Sciatic nerve (tissue), 2 donors: ENCODE measurements at regions not wholly inside any gene's neighbourhood (a gene's known extent, or its start where the extent isn't known, plus 50 kb on each side); places are given as distances from the start of the nearest gene placed in this dataset.
"Not testable (repeated sequence)": the region's sequence is repeated elsewhere in the genome, so short reads cannot be mapped to it uniquely, and the experiment has no call there.

Experiments used
- ATAC-seq: fragments of 200-7000 bp; cut with Tn5 transposase; one replicate; pipeline ENCODE4 v1.9.1; 2020; ENCODE audit warnings: mild to moderate bottlenecking, moderate library complexity
- DNase-seq: peaks from one replicate; pipeline ENCODE4 v3.0.0-alpha.2; 2020; ENCODE audit warnings: low spot score
- intact Hi-C: fragments of 100-400 bp; cut with DNase I; formaldehyde crosslinking; loops from one replicate; pipeline ENCODE4 v1.14.2; 2022
- donor health status: DM: no; HTN: no; CAD: no.
- donor health status: DM: no; HTN: no; CAD: no.

- ATAC-seq (no peak), DNase-seq (no peak)
- intact Hi-C loops, result no loop called here
Measured at GRCh38 chr1:117699953-117700352, 94.1 kb downstream of the TENT5C start.

- DNase-seq (no peak), ATAC-seq (no peak)
- intact Hi-C loops, result no loop called here
Measured at GRCh38 chr1:117702654-117703053, 96.8 kb downstream of the TENT5C start.

DNA sequence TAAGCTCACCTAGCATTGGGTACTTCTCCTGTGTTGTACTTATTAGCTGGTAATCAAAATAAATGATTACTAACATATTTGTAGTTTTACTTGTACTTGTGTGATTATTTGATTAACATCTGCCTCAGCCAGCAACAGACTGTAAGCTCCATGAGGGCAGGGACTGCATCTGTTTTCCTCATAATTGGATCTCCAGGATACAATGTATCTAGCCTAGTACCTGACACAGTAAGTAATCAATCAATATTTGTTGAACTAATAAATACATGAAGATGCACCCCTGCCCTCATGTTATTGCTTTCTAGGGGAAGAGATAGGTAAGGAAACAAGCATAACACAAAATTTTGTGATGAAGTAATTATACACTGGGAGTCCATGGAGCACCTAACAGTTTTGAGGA is 101.5 kb downstream of the TENT5C start:
- intact Hi-C loops, result no loop called here
- no peak for ATAC-seq

DNA sequence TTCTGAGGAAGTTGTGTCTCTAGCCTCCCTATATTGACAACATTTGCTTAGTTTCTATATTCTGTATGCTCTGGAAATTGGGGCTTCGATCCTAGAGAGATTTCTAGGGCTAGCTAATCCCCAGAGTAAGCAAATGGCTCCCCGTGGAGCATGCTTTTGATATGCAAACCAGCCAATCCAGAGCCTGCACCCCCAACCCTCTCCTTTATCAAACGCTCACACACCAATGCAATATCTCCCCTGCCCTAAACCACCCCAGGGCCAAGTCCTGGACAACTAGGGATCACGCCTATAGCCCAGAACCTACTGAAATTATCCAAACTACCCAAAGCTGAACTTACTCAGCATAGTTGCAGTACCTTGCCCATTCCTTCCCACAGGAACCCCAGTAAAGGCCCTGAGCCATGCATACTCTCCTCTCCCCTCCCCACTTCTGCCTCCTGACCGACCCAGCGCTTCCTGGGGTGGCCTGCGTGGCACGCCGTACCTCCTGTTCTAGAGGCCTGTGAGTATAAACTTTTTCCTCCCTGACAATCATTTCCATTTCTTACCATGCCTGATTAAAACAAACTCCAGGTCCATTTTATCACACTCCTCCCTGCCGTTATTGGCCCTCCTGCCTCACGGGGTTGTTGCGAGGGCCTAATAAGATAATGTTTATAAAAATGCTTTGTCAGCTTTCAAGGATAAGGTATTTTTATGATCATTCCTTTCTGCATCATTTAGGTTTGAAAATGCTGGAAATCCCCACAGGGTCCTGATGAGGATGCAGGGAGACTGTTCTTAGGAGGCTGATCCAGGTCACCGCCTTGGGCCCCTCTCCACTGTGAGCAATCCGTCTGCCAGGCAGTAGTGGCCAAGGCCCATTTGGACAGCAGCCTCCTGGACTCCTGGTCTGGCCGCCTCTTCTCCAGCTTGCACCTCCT is 102.7 kb downstream of the TENT5C start:
- DNase-seq (no peak), ATAC-seq (peak; percentile 54)
- intact Hi-C loops, result no loop called here

More for the DNA sequence above, 101.5 kb downstream of the TENT5C start:
- DNase-seq, result no peak

GRCh38 chr1:117709249-117709691 is 103.4 kb downstream of the TENT5C start:
- no peak for DNase-seq
- ATAC-seq, result peak; percentile 79
- intact Hi-C loops, result no loop called here

- intact Hi-C loops, result no loop called here
- DNase-seq (no peak), ATAC-seq (no peak)
Measured at GRCh38 chr1:117710710-117711109, 104.9 kb downstream of the TENT5C start.

DNA sequence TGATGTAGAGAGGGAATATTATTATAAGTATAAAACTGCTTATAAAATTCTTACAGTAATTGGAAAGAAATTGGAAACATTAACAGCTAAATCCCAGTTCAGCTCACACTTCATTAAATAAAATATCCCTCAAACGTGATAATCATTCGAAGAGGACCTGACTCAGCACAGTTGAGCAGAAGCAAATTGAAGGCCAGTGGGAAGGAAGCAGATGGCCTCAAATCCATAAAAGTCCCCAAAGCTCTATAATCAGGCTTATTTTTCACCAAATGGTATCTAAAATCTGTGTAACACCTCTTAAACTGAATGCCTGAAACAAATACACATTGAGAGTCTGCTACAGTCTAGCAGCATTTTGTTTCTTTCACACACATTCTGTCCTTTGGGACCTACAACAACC is 106.8 kb downstream of the TENT5C start:
- no peak for DNase-seq
- ATAC-seq, result no peak
- intact Hi-C loops, result no loop called here

GRCh38 chr1:117714546-117714945 is 108.7 kb downstream of the TENT5C start:
- DNase-seq, result no peak
- intact Hi-C loops, result no loop called here
- no peak for ATAC-seq

- intact Hi-C loops, ATAC-seq, DNase-seq: not testable (repeated sequence)
Measured at GRCh38 chr1:117716030-117716429, 110.2 kb downstream of the TENT5C start.

GRCh38 chr1:117717980-117718379 is 112.1 kb downstream of the TENT5C start:
- intact Hi-C loops, DNase-seq, ATAC-seq: not testable (repeated sequence)

GRCh38 chr1:117718596-117718995 is 112.7 kb downstream of the TENT5C start:
- intact Hi-C loops, DNase-seq: not testable (repeated sequence)

GRCh38 chr1:117719004-117719403 is 113.2 kb downstream of the TENT5C start:
- intact Hi-C loops, result no loop called here
- no peak for ATAC-seq
- no peak for DNase-seq

More at GRCh38 chr1:117718596-117718995, 112.7 kb downstream of the TENT5C start:
- not testable (repeated sequence) for ATAC-seq

DNA sequence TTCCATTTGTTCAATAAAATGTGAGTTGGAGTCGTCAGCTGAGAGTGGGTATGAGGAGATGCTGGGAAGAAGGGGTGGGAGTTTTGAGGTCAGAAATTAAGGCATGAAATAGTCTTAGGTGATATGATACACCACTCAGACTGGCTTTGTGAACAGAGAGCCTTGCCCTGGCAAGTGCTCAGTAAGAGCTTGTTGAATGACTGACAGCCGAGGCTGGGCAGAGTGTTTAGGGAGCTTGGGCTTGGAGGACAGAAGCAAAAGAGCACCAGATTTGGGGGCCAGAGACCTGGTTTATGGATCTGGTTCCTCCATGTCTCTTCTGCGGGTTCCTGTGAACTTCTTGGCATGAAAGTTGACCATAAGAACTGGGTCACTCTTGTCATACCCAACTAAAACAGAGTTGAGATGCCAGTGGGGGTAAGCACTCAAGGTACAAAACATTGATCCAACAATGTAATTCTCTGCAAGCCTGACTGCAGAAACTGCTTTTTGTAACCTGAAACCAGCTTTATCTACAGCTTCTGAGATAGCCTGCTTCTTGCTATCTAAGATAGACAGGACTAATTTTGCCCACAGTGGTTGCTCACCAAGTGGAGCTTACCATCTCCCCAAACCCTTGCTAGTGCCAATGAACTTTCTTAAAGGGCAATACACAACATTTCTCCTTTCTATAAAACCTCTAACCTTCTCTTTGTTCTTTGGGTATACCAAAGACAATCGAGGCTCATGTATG is 126.4 kb downstream of the TENT5C start:
- ATAC-seq, result no peak

DNA sequence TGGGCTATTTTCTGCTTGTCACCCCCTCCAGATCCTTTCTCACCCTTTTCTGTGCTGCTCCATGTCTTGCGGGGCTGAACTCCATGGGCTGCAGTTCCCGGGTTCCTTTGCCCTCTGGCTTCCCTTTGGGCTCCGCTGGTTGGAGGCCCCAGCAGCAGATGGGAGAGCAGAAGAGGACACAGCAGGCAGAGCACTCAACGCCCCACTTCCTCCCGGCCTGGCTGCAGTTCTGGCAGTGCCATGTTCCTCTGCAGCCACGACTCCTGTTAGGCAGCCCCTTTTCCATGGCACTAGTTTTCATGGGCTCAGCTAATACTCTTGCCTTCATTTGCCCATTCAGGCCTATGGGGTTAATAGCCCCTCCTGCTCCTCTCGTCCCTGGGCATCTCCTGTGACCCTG is 127.1 kb downstream of the TENT5C start:
- intact Hi-C loops, result no loop called here
- DNase-seq, result no peak
- ATAC-seq, result no peak

More for the DNA sequence above, 126.4 kb downstream of the TENT5C start:
- DNase-seq, result no peak
- intact Hi-C loops, result no loop called here

DNA sequence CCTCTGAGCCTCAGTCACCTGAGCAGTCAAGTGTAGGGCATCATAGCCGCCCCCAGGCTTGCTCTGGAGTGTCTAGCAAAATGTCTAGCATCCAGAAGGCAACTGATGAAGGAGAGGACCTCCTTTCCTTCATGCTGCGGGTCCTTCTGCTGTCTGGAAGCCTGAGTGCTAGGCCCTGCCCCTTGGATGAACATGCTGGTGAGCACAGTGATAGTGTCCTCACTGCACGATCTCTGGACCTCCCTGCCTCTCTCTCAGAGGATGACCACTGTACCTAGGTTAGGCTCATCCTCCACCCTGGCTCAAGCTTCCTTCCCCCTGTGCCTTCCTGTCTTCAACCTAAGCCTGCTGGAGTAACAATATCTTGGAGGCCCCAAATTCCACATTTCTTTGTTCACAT is 128.6 kb downstream of the TENT5C start:
- intact Hi-C loops, result no loop called here
- ATAC-seq (peak; percentile 39), DNase-seq (no peak)

- peak; percentile 85 for ATAC-seq
- intact Hi-C loops, result no loop called here
- DNase-seq, result no peak
Measured at GRCh38 chr1:117735045-117735992, 129.5 kb downstream of the TENT5C start.

GRCh38 chr1:117739504-117739903 is 133.7 kb downstream of the TENT5C start:
- intact Hi-C loops, result no loop called here
- no peak for ATAC-seq
- no peak for DNase-seq

GRCh38 chr1:117740496-117740895 is 134.6 kb downstream of the TENT5C start:
- intact Hi-C loops, result no loop called here
- ATAC-seq (no peak), DNase-seq (no peak)

- ATAC-seq, intact Hi-C loops, DNase-seq: not testable (repeated sequence)
Measured at GRCh38 chr1:117746565-117746964, 140.7 kb downstream of the TENT5C start.
